Stomach smooth muscle (tissue), 2 donors: ENCODE measurements at regions not wholly inside any gene's neighbourhood (a gene's known extent, or its start where the extent isn't known, plus 50 kb on each side); places are given as distances from the start of the nearest gene placed in this dataset.

ENCODE experiments used
- H3K27ac ChIP-seq: one replicate; pipeline ENCODE4 v1.7.0; 2013; ENCODE audit warnings: mild to moderate bottlenecking, low read length, inconsistent platforms
- H3K27me3 ChIP-seq, 2 donors: one replicate each; pipeline ENCODE4 v1.7.0; 2013; ENCODE audit warnings: low read length in 2 of 2; ENCODE audit not compliant: insufficient read depth in 2 of 2, control insufficient read depth in 1 of 2
- H3K36me3 ChIP-seq, 2 donors: one replicate each; pipeline ENCODE4 v1.7.0; 2013; ENCODE audit warnings: low read length in 2 of 2; ENCODE audit not compliant: control insufficient read depth in 2 of 2, insufficient read depth in 2 of 2
- H3K4me1 ChIP-seq: one replicate; pipeline ENCODE4 v1.7.0; 2013; ENCODE audit warnings: low read length; ENCODE audit not compliant: control insufficient read depth, insufficient read depth
- H3K4me3 ChIP-seq, 2 donors: one replicate each; pipeline ENCODE4 v1.7.0; 2013; ENCODE audit warnings: low read length in 2 of 2
- H3K9ac ChIP-seq, 2 donors: one replicate each; pipeline ENCODE4 v1.7.0; 2013; ENCODE audit warnings: low read length in 2 of 2, mild to moderate bottlenecking in 1 of 2
- H3K9me3 ChIP-seq, 2 donors: one replicate each; pipeline ENCODE4 v1.7.0; 2013; ENCODE audit warnings: low read length in 2 of 2; ENCODE audit not compliant: control insufficient read depth in 2 of 2
- donor health status: healthy.
- donor health status: Pancreatic carcinoma.

GRCh38 chr5:179497636-179498340 is 52.6 kb upstream of the RUFY1 start:
- Histone ChIP-seq H3K36me3 (no peaks in the 10 kb centered on the region), H3K4me1 (no peaks in the 10 kb centered on the region), H3K9ac (no peak overlapping the region), H3K27me3 (peaks cover 0 to 9% of the 10 kb centered on the region in 2 donors), H3K9me3 (no peaks in the 10 kb centered on the region), H3K27ac (no peak overlapping the region), H3K4me3 (no peak overlapping the region)

GRCh38 chr5:179495906-179496455 is 54.4 kb upstream of the RUFY1 start:
- Histone ChIP-seq H3K9ac (no peak overlapping the region), H3K4me1 (no peaks in the 10 kb centered on the region), H3K27ac (no peak overlapping the region), H3K9me3 (peaks cover 0 to 1% of the 10 kb centered on the region in 2 donors), H3K36me3 (no peaks in the 10 kb centered on the region), H3K27me3 (peaks cover 2 to 9% of the 10 kb centered on the region in 2 donors), H3K4me3 (no peak overlapping the region)

GRCh38 chr5:179494774-179495526 is 55.4 kb upstream of the RUFY1 start:
- Histone ChIP-seq H3K4me1 (no peaks in the 10 kb centered on the region), H3K4me3 (no peak overlapping the region), H3K27me3 (peaks cover 2 to 9% of the 10 kb centered on the region in 2 donors), H3K9ac (no peak overlapping the region), H3K9me3 (peaks cover 0 to 2% of the 10 kb centered on the region in 2 donors), H3K36me3 (no peaks in the 10 kb centered on the region), H3K27ac (no peak overlapping the region)

- Histone ChIP-seq H3K27ac (no peak overlapping the region), H3K9me3 (peaks cover 0 to 2% of the 10 kb centered on the region in 2 donors), H3K9ac (no peak overlapping the region), H3K36me3 (no peaks in the 10 kb centered on the region), H3K4me1 (no peaks in the 10 kb centered on the region), H3K4me3 (no peak overlapping the region), H3K27me3 (peaks cover 4 to 8% of the 10 kb centered on the region in 2 donors)
These were observed 61.4 kb upstream of the RUFY1 start for GRCh38 chr5:179488975-179489374.

- no peak overlapping the region for H3K27ac ChIP-seq
- H3K4me3 ChIP-seq = no peak overlapping the region
- H3K36me3 ChIP-seq = no peaks in the 10 kb centered on the region
- H3K4me1 ChIP-seq = no peaks in the 10 kb centered on the region
- no peak overlapping the region for H3K9ac ChIP-seq
- H3K9me3 ChIP-seq = peaks cover 0 to 2% of the 10 kb centered on the region in 2 donors
- H3K27me3 ChIP-seq = peaks cover 4 to 8% of the 10 kb centered on the region in 2 donors
These were observed 61.9 kb upstream of the RUFY1 start for GRCh38 chr5:179488491-179488890.

GRCh38 chr5:179487145-179487544 is 63.2 kb upstream of the RUFY1 start:
- peaks cover 4 to 6% of the 10 kb centered on the region in 2 donors for H3K27me3 ChIP-seq
- H3K4me3 ChIP-seq = no peak overlapping the region
- H3K4me1 ChIP-seq = no peaks in the 10 kb centered on the region
- no peaks in the 10 kb centered on the region for H3K36me3 ChIP-seq
- no peak overlapping the region for H3K27ac ChIP-seq
- H3K9me3 ChIP-seq = peaks cover 0 to 2% of the 10 kb centered on the region in 2 donors
- H3K9ac ChIP-seq = no peak overlapping the region

- H3K27me3 ChIP-seq = peaks cover 4 to 6% of the 10 kb centered on the region in 2 donors
- H3K27ac ChIP-seq = no peak overlapping the region
- H3K36me3 ChIP-seq = no peaks in the 10 kb centered on the region
- H3K9me3 ChIP-seq = peaks cover 0 to 2% of the 10 kb centered on the region in 2 donors
- H3K4me1 ChIP-seq = no peaks in the 10 kb centered on the region
- no peak overlapping the region for H3K9ac ChIP-seq
- H3K4me3 ChIP-seq = no peak overlapping the region
These were observed 63.7 kb upstream of the RUFY1 start for GRCh38 chr5:179486596-179487051.

- no peak overlapping the region for H3K4me3 ChIP-seq
- no peaks in the 10 kb centered on the region for H3K4me1 ChIP-seq
- H3K27ac ChIP-seq = no peak overlapping the region
- H3K27me3 ChIP-seq = peaks cover 4 to 6% of the 10 kb centered on the region in 2 donors
- peaks cover 0 to 1% of the 10 kb centered on the region in 2 donors for H3K9me3 ChIP-seq
- no peaks in the 10 kb centered on the region for H3K36me3 ChIP-seq
- H3K9ac ChIP-seq = no peak overlapping the region
These were observed 64.3 kb upstream of the RUFY1 start for GRCh38 chr5:179485845-179486575.

GRCh38 chr5:179484761-179485160 is 65.6 kb upstream of the RUFY1 start:
- H3K9me3 ChIP-seq = peaks cover 3 to 5% of the 10 kb centered on the region in 2 donors
- H3K36me3 ChIP-seq = no peaks in the 10 kb centered on the region
- H3K27me3 ChIP-seq = peaks cover 4 to 6% of the 10 kb centered on the region in 2 donors
- H3K27ac ChIP-seq = no peak overlapping the region
- no peaks in the 10 kb centered on the region for H3K4me1 ChIP-seq
- H3K4me3 ChIP-seq = no peak overlapping the region
- H3K9ac ChIP-seq = no peak overlapping the region

GRCh38 chr5:179484201-179484600 is 66.2 kb upstream of the RUFY1 start:
- Histone ChIP-seq H3K9ac (no peak overlapping the region), H3K36me3 (no peaks in the 10 kb centered on the region)

More at GRCh38 chr5:179484201-179484600, 66.2 kb upstream of the RUFY1 start:
- Histone ChIP-seq H3K9me3 (peaks cover 3 to 5% of the 10 kb centered on the region in 2 donors), H3K27me3 (peaks cover 4 to 6% of the 10 kb centered on the region in 2 donors), H3K27ac (no peak overlapping the region), H3K4me1 (no peaks in the 10 kb centered on the region), H3K4me3 (no peak overlapping the region)
